ENCODE measurements at regions not wholly inside any gene's neighbourhood (a gene's known extent, or its start where the extent isn't known, plus 50 kb on each side); places are given as distances from the start of the nearest gene placed in this dataset.

GRCh38 chr15:47857014-47857775 is 139.9 kb downstream of the SEMA6D start:
- TF ChIP-seq CTCF (IDR thresholded peaks at IDR 0.05; ENCODE audit: borderline replicate concordance, extremely low read depth, low read length, poor library complexity, severe bottlenecking) (no peak), EZH2 (IDR thresholded peaks at IDR 0.05; ENCODE audit: borderline replicate concordance, low read depth, low read length, severe bottlenecking) (no peak)

Measured in DND-41 (cell line).